NCI-H2227 (cell line): ENCODE measurements at regions not wholly inside any gene's neighbourhood (a gene's known extent, or its start where the extent isn't known, plus 50 kb on each side); places are given as distances from the start of the nearest gene placed in this dataset.
"Not testable (repeated sequence)": the region's sequence is repeated elsewhere in the genome, so short reads cannot be mapped to it uniquely, and the experiment has no call there.

Experiments used
- DNase-seq: peaks from one replicate; lab custom pipeline; 2025; ENCODE audit not compliant: unreplicated experiment; lab: John Stamatoyannopoulos, UW

- DNase-seq: no peak
Measured at GRCh38 chr1:166692346-166692745, 146.9 kb upstream of the POGK start.

GRCh38 chr1:166693158-166693557 lies 146.1 kb upstream of the POGK start:
- DNase-seq: no peak

- no peak for DNase-seq
Measured at GRCh38 chr1:166693673-166694297, 145.5 kb upstream of the POGK start.

GRCh38 chr1:166695115-166695514 lies 144.2 kb upstream of the POGK start:
- peak; percentile 1 for DNase-seq

GRCh38 chr1:166695834-166696233 lies 143.4 kb upstream of the POGK start:
- DNase-seq: not testable (repeated sequence)

GRCh38 chr1:166698771-166699170 lies 140.5 kb upstream of the POGK start:
- no peak for DNase-seq

GRCh38 chr1:166699613-166700012 lies 139.7 kb upstream of the POGK start:
- no peak for DNase-seq

GRCh38 chr1:166700696-166701095 lies 138.6 kb upstream of the POGK start:
- no peak for DNase-seq

- no peak for DNase-seq
Measured at GRCh38 chr1:166701603-166702100, 137.6 kb upstream of the POGK start.

GRCh38 chr1:166703141-166703540 lies 136.1 kb upstream of the POGK start:
- no peak for DNase-seq

GRCh38 chr1:166703726-166704462 lies 135.4 kb upstream of the POGK start:
- DNase-seq: no peak

GRCh38 chr1:166705376-166706289 lies 133.6 kb upstream of the POGK start:
- no peak for DNase-seq

GRCh38 chr1:166716620-166717019 lies 122.7 kb upstream of the POGK start:
- no peak for DNase-seq

GRCh38 chr1:166721145-166721544 lies 118.1 kb upstream of the POGK start:
- no peak for DNase-seq

GRCh38 chr1:166730299-166730888 lies 108.9 kb upstream of the POGK start:
- DNase-seq: no peak

GRCh38 chr1:166738140-166738539 lies 101.1 kb upstream of the POGK start:
- DNase-seq: no peak

- DNase-seq: no peak
Measured at GRCh38 chr1:166738873-166739272, 100.4 kb upstream of the POGK start.

GRCh38 chr1:166740668-166741276 lies 98.5 kb upstream of the POGK start:
- DNase-seq: no peak

- DNase-seq: no peak
Measured at GRCh38 chr1:166763318-166763717, 76.0 kb upstream of the POGK start.

GRCh38 chr1:166766942-166767341 lies 72.3 kb upstream of the POGK start:
- DNase-seq: no peak

- DNase-seq: not testable (repeated sequence)
Measured at GRCh38 chr1:166784646-166785045, 54.6 kb upstream of the POGK start.
